SH-SY5Y (cell line): ENCODE measurements at regions not wholly inside any gene's neighbourhood (a gene's known extent, or its start where the extent isn't known, plus 50 kb on each side); places are given as distances from the start of the nearest gene placed in this dataset.

Source experiments
- GATA2 ChIP-seq: IDR thresholded peaks from 2 replicates; pipeline ENCODE4 v1.6.1; 2011; ENCODE audit warnings: mild to moderate bottlenecking, low read depth, low read length
- GATA3 ChIP-seq: IDR thresholded peaks from 2 replicates; pipeline ENCODE4 v1.6.1; 2011; ENCODE audit warnings: low read depth, mild to moderate bottlenecking, low read length, moderate library complexity

GRCh38 chr2:128973566-128973965 is 654.9 kb upstream of the HS6ST1 start:
- TF ChIP-seq GATA2: no peak
- TF ChIP-seq GATA3: no peak
